Caco-2 (cell line): ENCODE measurements at regions not wholly inside any gene's neighbourhood (a gene's known extent, or its start where the extent isn't known, plus 50 kb on each side); places are given as distances from the start of the nearest gene placed in this dataset.

ENCODE experiments used
- BruUV-seq: library from RNA; stranded (reverse); fragments of 400-500 nt; replicated peaks from 2 replicates; lab custom pipeline; 2021; lab: Mats Ljungman, UMichigan
- CTCF ChIA-PET: fragments of 300-600 bp; sonication (Branson Sonifier 250); formaldehyde crosslinking; loops from one replicate; lab custom pipeline; 2022; ENCODE audit warnings: antibody characterized with exemption; lab: Charles Lee
- POLR2A ChIA-PET: fragments of 300-600 bp; sonication (Branson Sonifier 250); formaldehyde crosslinking; loops from one replicate; lab custom pipeline; 2022; ENCODE audit warnings: antibody characterized with exemption; lab: Charles Lee
- DNase-seq, 2 experiments: peaks; one replicate each; pipeline versions ENCODE4 v3.0.0 to v3.0.0-alpha.2; 2020 to 2022
- H3K27me3 ChIP-seq: replicated peaks from 2 replicates; pipeline ENCODE4 v1.6.0; 2011; ENCODE audit warnings: low read length; ENCODE audit not compliant: control insufficient read depth, insufficient read depth
- H3K36me3 ChIP-seq: 2 replicates; pipeline ENCODE4 v1.5.1; 2011; ENCODE audit warnings: low read length; ENCODE audit not compliant: control insufficient read depth, insufficient read depth
- H3K4me1 ChIP-seq: fragments of 250-450 bp; sonication (Bioruptor Pico); 2 replicates; pipeline ENCODE4 v1.5.1; 2020; ENCODE audit warnings: mild to moderate bottlenecking
- H3K4me3 ChIP-seq: 2 replicates; pipeline ENCODE4 v1.5.1; 2011; ENCODE audit warnings: low read depth, mild to moderate bottlenecking, control low read depth, low read length
- H3K9me3 ChIP-seq: fragments of 250-450 bp; sonication (Bioruptor Pico); 2 replicates; pipeline ENCODE4 v1.5.1; 2020; ENCODE audit warnings: mild to moderate bottlenecking, moderate library complexity
- H3K27ac Mint-ChIP-seq: one replicate; pipeline ENCODE4 v1.8.0; 2022; ENCODE audit warnings: mixed read lengths; ENCODE audit not compliant: unreplicated experiment
- H3K27me3 Mint-ChIP-seq: one replicate; pipeline ENCODE4 v1.8.0; 2022; ENCODE audit warnings: mixed read lengths; ENCODE audit not compliant: insufficient read depth, unreplicated experiment
- H3K36me3 Mint-ChIP-seq: one replicate; pipeline ENCODE4 v1.8.0; 2022; ENCODE audit warnings: mild to moderate bottlenecking, mixed read lengths; ENCODE audit not compliant: insufficient read depth, unreplicated experiment
- H3K4me1 Mint-ChIP-seq: one replicate; pipeline ENCODE4 v1.8.0; 2022; ENCODE audit warnings: low read depth, mixed read lengths; ENCODE audit not compliant: unreplicated experiment
- H3K4me3 Mint-ChIP-seq: one replicate; pipeline ENCODE4 v1.8.0; 2022; ENCODE audit warnings: mild to moderate bottlenecking, moderate library complexity, mixed read lengths; ENCODE audit not compliant: unreplicated experiment
- H3K9me3 Mint-ChIP-seq: one replicate; pipeline ENCODE4 v1.8.0; 2022; ENCODE audit warnings: mixed read lengths; ENCODE audit not compliant: unreplicated experiment
- CTCF ChIP-seq, 2 experiments: fragments of 200-600 bp in 1 of 2; IDR thresholded peaks; 1 replicate in 1 of 2; 2 replicates in 1 of 2; pipeline versions ENCODE4 v1.5.1 to v1.8.0; 2011 to 2022; ENCODE audit warnings: antibody characterized with exemption in 1 of 2, control low read depth in 1 of 2, inconsistent platforms in 1 of 2, low read depth in 1 of 2, low read length in 1 of 2, mild to moderate bottlenecking in 1 of 2, moderate library complexity in 1 of 2; ENCODE audit not compliant: insufficient read depth in 1 of 2, severe bottlenecking in 1 of 2, unreplicated experiment in 1 of 2
- intact Hi-C: fragments of 100-400 bp; cut with micrococcal nuclease; formaldehyde crosslinking; loops from one replicate; pipeline ENCODE4 v1.10.0; 2022; ENCODE audit not compliant: unreplicated experiment

GRCh38 chr15:95681836-95682544, 648.5 kb upstream of the NR2F2 start:
- Mint-ChIP-seq H3K9me3 (no peaks in the 10 kb centered on the region), H3K27ac (no peak overlapping the region), H3K27me3 (no peaks in the 10 kb centered on the region), H3K4me3 (no peak overlapping the region), H3K36me3 (no peaks in the 10 kb centered on the region), H3K4me1 (no peaks in the 10 kb centered on the region)
- POLR2A ChIA-PET: no interaction called here
- H3K4me3 ChIP-seq: no peak overlapping the region
- CTCF ChIA-PET: no interaction called here
- intact Hi-C loops: no loop called here
- no TSS peak for BruUV-seq
- no peaks in the 10 kb centered on the region for H3K4me1 ChIP-seq
- TF ChIP-seq CTCF (IDR thresholded peaks at IDR 0.05; ENCODE audit: insufficient read depth in 1 of 2, low read depth in 1 of 2, low read length in 1 of 2, severe bottlenecking in 1 of 2, unreplicated experiment in 1 of 2): no peak
- H3K27me3 ChIP-seq: no peaks in the 10 kb centered on the region
- H3K9me3 ChIP-seq: no peaks in the 10 kb centered on the region
- DNase-seq: no peak
- H3K36me3 ChIP-seq: no peaks in the 10 kb centered on the region

GRCh38 chr15:95684126-95684525, 646.4 kb upstream of the NR2F2 start:
- ChIA-PET CTCF (no interaction called here), POLR2A (no interaction called here)
- TF ChIP-seq CTCF (IDR thresholded peaks at IDR 0.05; ENCODE audit: insufficient read depth in 1 of 2, low read depth in 1 of 2, low read length in 1 of 2, severe bottlenecking in 1 of 2, unreplicated experiment in 1 of 2): no peak
- no peak for DNase-seq
- Mint-ChIP-seq H3K27ac (no peak overlapping the region), H3K9me3 (no peaks in the 10 kb centered on the region), H3K27me3 (no peaks in the 10 kb centered on the region), H3K4me1 (no peaks in the 10 kb centered on the region), H3K36me3 (no peaks in the 10 kb centered on the region), H3K4me3 (no peak overlapping the region)
- no peak overlapping the region for H3K4me3 ChIP-seq
- intact Hi-C loops: no loop called here
- no TSS peak for BruUV-seq
- no peaks in the 10 kb centered on the region for H3K27me3 ChIP-seq
- no peaks in the 10 kb centered on the region for H3K36me3 ChIP-seq
- H3K4me1 ChIP-seq: no peaks in the 10 kb centered on the region
- no peaks in the 10 kb centered on the region for H3K9me3 ChIP-seq

GRCh38 chr15:95684693-95685115, 645.8 kb upstream of the NR2F2 start:
- H3K9me3 ChIP-seq: no peaks in the 10 kb centered on the region
- intact Hi-C loops: no loop called here
- no peak overlapping the region for H3K4me3 ChIP-seq
- no peak for DNase-seq
- ChIA-PET POLR2A (no interaction called here), CTCF (no interaction called here)
- no peak for TF ChIP-seq CTCF (IDR thresholded peaks at IDR 0.05; ENCODE audit: insufficient read depth in 1 of 2, low read depth in 1 of 2, low read length in 1 of 2, severe bottlenecking in 1 of 2, unreplicated experiment in 1 of 2)
- H3K36me3 Mint-ChIP-seq: no peaks in the 10 kb centered on the region
- no peaks in the 10 kb centered on the region for H3K4me1 ChIP-seq
- no peaks in the 10 kb centered on the region for H3K36me3 ChIP-seq
- H3K9me3 Mint-ChIP-seq: no peaks in the 10 kb centered on the region
- no peaks in the 10 kb centered on the region for H3K4me1 Mint-ChIP-seq
- no peaks in the 10 kb centered on the region for H3K27me3 ChIP-seq
- H3K27me3 Mint-ChIP-seq: no peaks in the 10 kb centered on the region
- BruUV-seq: no TSS peak
- no peak overlapping the region for H3K4me3 Mint-ChIP-seq
- H3K27ac Mint-ChIP-seq: no peak overlapping the region
